Esophagus squamous epithelium (tissue), 5 donors: ENCODE measurements at regions not wholly inside any gene's neighbourhood (a gene's known extent, or its start where the extent isn't known, plus 50 kb on each side); places are given as distances from the start of the nearest gene placed in this dataset.

Experiments used
- DNase-seq: peaks from one replicate; lab custom pipeline; 2025; lab: John Stamatoyannopoulos, UW
- H3K27ac ChIP-seq, 4 donors: fragments of 200-600 bp; sonication (generic); one replicate each; pipeline ENCODE4 v1.5.1; 2016 to 2019; ENCODE audit warnings: mild to moderate bottlenecking in 1 of 4
- H3K27me3 ChIP-seq, 4 donors: fragments of 200-600 bp; sonication (generic); 1 replicate in 3 of 4; 2 replicates in 1 of 4; pipeline versions ENCODE4 v1.5.1 to v1.6.0; 2017 to 2021; ENCODE audit warnings: antibody characterized with exemption in 1 of 4
- H3K36me3 ChIP-seq, 3 donors: fragments of 200-600 bp; sonication (generic); one replicate each; pipeline ENCODE4 v1.5.1; 2016 to 2019
- H3K4me1 ChIP-seq, 3 donors: fragments of 200-600 bp; sonication (generic); one replicate each; pipeline ENCODE4 v1.5.1; 2017 to 2019
- H3K4me3 ChIP-seq, 4 donors: fragments of 200-600 bp; sonication (generic); 1 replicate in 3 of 4; 2 replicates in 1 of 4; pipeline ENCODE4 v1.5.1; 2016 to 2019; ENCODE audit warnings: mild to moderate bottlenecking in 2 of 4, moderate library complexity in 1 of 4
- H3K9me3 ChIP-seq, 3 donors: fragments of 200-600 bp; sonication (generic); one replicate each; pipeline ENCODE4 v1.5.1; 2016 to 2019
- POLR2A ChIP-seq, 4 donors: fragments of 450-650 bp; IDR thresholded peaks; one replicate each; pipeline ENCODE4 v1.6.1; 2017; ENCODE audit warnings: antibody characterized with exemption in 4 of 4, mild to moderate bottlenecking in 4 of 4, moderate library complexity in 3 of 4
- WGBS, 2 donors: methylation state at CpG; one replicate each; pipeline ENCODE4 v1.1.5; 2018; 5-methylcytosine and 5-hydroxymethylcytosine counted together
- intact Hi-C: fragments of 100-400 bp; cut with DNase I; formaldehyde crosslinking; loops from one replicate; pipeline ENCODE4 v1.15.0; 2022
- TF ChIP-seq, protein P1 (sequence below), 6 experiments: fragments of 450-650 bp in 4 of 6; fragments of 200-600 bp in 2 of 6; sonication (generic) in 2 of 6; IDR thresholded peaks; one replicate each; pipeline ENCODE4 v1.5.1; 2016 to 2019; ENCODE audit warnings: antibody characterized with exemption in 6 of 6, mild to moderate bottlenecking in 4 of 6, moderate library complexity in 4 of 6
- donor health status: DM: yes; HTN: yes; CAD: no.

DNA sequence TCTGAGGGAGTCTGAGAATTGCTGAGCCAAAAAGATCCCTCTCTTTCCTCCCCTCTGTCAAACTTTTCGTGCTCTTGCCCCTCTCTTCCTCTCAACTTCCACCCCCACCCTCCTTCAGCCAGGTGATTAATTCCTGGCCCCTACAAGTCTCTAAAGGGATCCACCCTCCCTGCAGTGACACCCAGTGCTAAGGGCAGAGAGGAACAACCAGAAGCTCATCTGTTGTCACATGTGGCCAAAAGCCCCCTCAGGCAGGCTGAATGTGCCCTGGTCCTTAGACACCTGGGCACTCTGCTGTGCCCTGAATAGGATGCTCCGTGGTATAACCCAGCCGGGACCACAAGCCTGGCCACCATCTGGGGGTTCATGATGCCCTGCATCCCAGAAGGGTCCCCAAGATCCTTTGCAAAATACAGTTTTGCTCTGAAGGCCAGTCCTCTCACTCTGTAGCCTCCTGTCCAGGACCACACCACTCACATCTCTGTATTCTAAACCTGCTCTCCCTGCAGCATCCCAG, 234.4 kb downstream of the BCL11A start:
- intact Hi-C loops, result no loop called here

DNA sequence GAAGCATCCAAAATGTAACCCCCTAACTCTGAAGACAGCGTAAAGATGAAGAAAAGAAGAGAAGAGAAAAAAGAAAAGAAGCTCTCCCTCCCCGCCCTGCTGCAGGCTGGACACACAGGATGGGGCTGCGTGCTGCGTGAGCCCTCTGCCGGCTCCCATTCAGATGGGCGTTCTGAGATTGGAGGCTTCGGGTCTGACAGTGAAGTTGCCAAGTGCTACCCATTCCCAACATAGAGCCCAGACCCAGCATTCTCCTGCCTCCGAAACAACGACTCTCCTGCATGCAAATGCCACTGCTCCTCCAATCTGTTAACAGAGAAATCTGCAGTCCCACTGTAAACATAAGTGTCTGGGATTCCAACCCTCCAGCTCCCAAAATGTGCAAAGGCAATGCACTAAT, 234.9 kb downstream of the BCL11A start:
- intact Hi-C loops, result no loop called here
- H3K9me3 ChIP-seq, result no peaks in the 10 kb centered on the region
- H3K36me3 ChIP-seq, result no peaks in the 10 kb centered on the region
- H3K27me3 ChIP-seq, result peaks cover 0 to 7% (median 0%) of the 10 kb centered on the region in 4 donors
- H3K27ac ChIP-seq, result no peak overlapping the region
- TF ChIP-seq POLR2A (IDR thresholded peaks at IDR 0.05), result no peak
- TF ChIP-seq, protein P1, sequence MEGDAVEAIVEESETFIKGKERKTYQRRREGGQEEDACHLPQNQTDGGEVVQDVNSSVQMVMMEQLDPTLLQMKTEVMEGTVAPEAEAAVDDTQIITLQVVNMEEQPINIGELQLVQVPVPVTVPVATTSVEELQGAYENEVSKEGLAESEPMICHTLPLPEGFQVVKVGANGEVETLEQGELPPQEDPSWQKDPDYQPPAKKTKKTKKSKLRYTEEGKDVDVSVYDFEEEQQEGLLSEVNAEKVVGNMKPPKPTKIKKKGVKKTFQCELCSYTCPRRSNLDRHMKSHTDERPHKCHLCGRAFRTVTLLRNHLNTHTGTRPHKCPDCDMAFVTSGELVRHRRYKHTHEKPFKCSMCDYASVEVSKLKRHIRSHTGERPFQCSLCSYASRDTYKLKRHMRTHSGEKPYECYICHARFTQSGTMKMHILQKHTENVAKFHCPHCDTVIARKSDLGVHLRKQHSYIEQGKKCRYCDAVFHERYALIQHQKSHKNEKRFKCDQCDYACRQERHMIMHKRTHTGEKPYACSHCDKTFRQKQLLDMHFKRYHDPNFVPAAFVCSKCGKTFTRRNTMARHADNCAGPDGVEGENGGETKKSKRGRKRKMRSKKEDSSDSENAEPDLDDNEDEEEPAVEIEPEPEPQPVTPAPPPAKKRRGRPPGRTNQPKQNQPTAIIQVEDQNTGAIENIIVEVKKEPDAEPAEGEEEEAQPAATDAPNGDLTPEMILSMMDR (IDR thresholded peaks at IDR 0.05), result no peak
- no peak for DNase-seq
- H3K4me1 ChIP-seq, result peaks cover 0 to 13% (median 0%) of the 10 kb centered on the region in 3 donors
- H3K4me3 ChIP-seq, result no peak overlapping the region
- WGBS, 2 donors, result 66 to 71% methylated on average over 6 to 8 of the region's 9 CpGs

More for the DNA sequence above, 234.4 kb downstream of the BCL11A start:
- 33 to 73% methylated on average over 1 to 3 of the region's 3 CpGs for WGBS, 2 donors
- TF ChIP-seq, protein P1 (IDR thresholded peaks at IDR 0.05), result no peak
- no peak for TF ChIP-seq POLR2A (IDR thresholded peaks at IDR 0.05)
- Histone ChIP-seq H3K4me1 (peaks cover 0 to 13% (median 0%) of the 10 kb centered on the region in 3 donors), H3K36me3 (no peaks in the 10 kb centered on the region), H3K27ac (no peak overlapping the region), H3K4me3 (no peak overlapping the region), H3K27me3 (peaks cover 0 to 7% (median 0%) of the 10 kb centered on the region in 4 donors), H3K9me3 (no peaks in the 10 kb centered on the region)
- DNase-seq, result no peak

DNA sequence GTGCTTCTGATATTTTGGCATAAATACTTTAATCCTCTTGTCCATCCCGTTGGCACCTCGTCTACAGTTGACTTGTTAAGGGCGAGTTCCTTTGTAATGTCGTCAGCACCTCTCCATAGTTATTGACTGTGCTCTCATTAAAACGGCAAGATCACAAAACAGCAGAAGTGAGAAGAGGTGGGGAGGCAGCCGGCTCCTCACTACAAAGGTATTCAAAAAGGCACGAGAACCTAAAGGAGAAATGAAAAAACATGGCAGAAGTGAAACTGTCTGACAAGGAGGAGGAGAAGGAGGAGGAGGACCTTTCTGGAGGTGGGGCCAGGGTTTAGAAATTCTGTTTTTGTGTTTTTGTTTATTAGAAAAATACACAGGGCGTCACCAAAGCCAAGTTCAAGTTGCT, 235.6 kb downstream of the BCL11A start:
- H3K27ac ChIP-seq, result no peak overlapping the region
- no peak for TF ChIP-seq POLR2A (IDR thresholded peaks at IDR 0.05)
- TF ChIP-seq, protein P1 (IDR thresholded peaks at IDR 0.05), result no peak
- peak overlapping the region in 2 of 4 donors; percentile 1 to 30 for H3K4me3 ChIP-seq
- DNase-seq, result no peak
- peaks cover 0 to 7% (median 0%) of the 10 kb centered on the region in 4 donors for H3K27me3 ChIP-seq
- peaks cover 0 to 13% (median 0%) of the 10 kb centered on the region in 3 donors for H3K4me1 ChIP-seq
- intact Hi-C loops, result no loop called here
- no peaks in the 10 kb centered on the region for H3K36me3 ChIP-seq
- H3K9me3 ChIP-seq, result no peaks in the 10 kb centered on the region
- WGBS, 2 donors, result 33 to 38% methylated on average over 8 of the region's 8 CpGs

DNA sequence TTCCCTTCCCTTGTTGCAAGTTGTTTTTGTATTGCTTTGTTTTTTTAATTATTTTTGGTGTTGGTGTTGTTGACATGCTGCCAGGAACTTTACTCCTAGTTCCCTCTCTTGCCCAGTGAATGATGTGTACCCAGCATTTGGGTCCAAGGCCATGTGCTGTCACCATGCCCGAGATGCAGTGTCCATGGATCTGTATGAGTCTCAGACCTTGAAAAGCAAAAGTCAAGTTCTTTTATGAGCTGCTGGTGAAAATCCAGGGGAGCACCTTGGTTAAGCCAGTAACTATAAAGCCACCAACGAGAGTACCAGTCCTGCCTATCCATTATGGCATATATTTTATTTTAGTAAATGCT, 236.4 kb downstream of the BCL11A start:
- TF ChIP-seq POLR2A (IDR thresholded peaks at IDR 0.05), result no peak
- TF ChIP-seq, protein P1 (IDR thresholded peaks at IDR 0.05), result no peak
- Histone ChIP-seq H3K4me1 (peaks cover 0 to 13% (median 0%) of the 10 kb centered on the region in 3 donors), H3K27me3 (peaks cover 0 to 7% (median 0%) of the 10 kb centered on the region in 4 donors), H3K27ac (no peak overlapping the region), H3K36me3 (no peaks in the 10 kb centered on the region), H3K4me3 (no peak overlapping the region), H3K9me3 (no peaks in the 10 kb centered on the region)
- WGBS, 2 donors, result 69 to 70% methylated on average over 2 of the region's 2 CpGs
- intact Hi-C loops, result no loop called here
- DNase-seq, result no peak

DNA sequence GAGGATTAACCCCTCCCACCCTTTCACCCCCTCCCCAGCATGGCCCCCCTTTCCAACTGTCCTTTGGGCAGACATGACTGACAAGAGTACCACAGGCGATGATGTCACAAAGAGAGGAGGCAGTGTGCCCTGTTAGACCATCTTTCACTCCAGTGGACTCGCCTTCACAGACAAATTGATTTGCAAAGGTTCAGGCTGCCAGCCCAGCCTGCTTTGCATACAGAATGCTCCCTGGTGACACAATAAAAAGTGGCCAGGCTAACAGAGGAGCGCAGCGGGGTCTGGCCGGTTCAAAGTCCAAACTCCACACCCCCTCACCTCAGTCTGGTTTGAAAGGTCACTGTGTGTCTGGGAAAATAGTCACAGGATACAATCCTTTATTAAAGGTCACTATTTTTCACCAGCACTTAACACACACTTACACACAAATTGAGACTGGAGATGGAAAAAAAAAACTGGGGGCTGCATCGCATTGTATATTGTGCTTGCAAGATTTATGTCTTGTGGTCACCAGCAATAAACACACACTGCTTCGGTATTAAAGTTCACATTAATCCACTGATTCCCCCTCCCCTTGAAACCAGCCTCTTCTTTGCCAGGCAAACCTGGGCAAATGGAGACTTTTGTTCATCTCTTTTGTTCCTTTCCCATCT, 236.9 kb downstream of the BCL11A start:
- H3K27me3 ChIP-seq, result peaks cover 0 to 7% (median 0%) of the 10 kb centered on the region in 4 donors
- peaks cover 0 to 13% (median 0%) of the 10 kb centered on the region in 3 donors for H3K4me1 ChIP-seq
- H3K9me3 ChIP-seq, result no peaks in the 10 kb centered on the region
- WGBS, 2 donors, result 64 to 86% methylated on average over 6 of the region's 7 CpGs
- no peaks in the 10 kb centered on the region for H3K36me3 ChIP-seq
- TF ChIP-seq, protein P1 (IDR thresholded peaks at IDR 0.05), result no peak
- no peak for TF ChIP-seq POLR2A (IDR thresholded peaks at IDR 0.05)
- intact Hi-C loops, result no loop called here
- no peak for DNase-seq
- no peak overlapping the region for H3K27ac ChIP-seq
- H3K4me3 ChIP-seq, result no peak overlapping the region
